GM23338 (cell line): ENCODE measurements at regions not wholly inside any gene's neighbourhood (a gene's known extent, or its start where the extent isn't known, plus 50 kb on each side); places are given as distances from the start of the nearest gene placed in this dataset.

Experiments used
- ATAC-seq: fragments of 200-7000 bp; cut with Tn5 transposase; 3 replicates; pipeline ENCODE4 v1.9.1; 2020
- DNase-seq: peaks from one replicate; pipeline ENCODE4 v3.0.0-alpha.2; 2015; ENCODE audit warnings: low spot score
- H2AFZ ChIP-seq: fragments of 200-600 bp; sonication (generic); 2 replicates; pipeline ENCODE4 v1.8.0; 2016; ENCODE audit warnings: antibody characterized with exemption, mild to moderate bottlenecking, moderate library complexity
- H3F3A ChIP-seq: fragments of 200-600 bp; sonication (generic); replicated peaks from 2 replicates; pipeline ENCODE4 v1.8.0; 2017; ENCODE audit warnings: antibody characterized with exemption, mixed run types, low read depth
- H3K27ac ChIP-seq: fragments of 200-600 bp; sonication (generic); 2 replicates; pipeline ENCODE4 v1.6.1; 2016; ENCODE audit warnings: low read depth
- H3K27me3 ChIP-seq: fragments of 200-600 bp; sonication (generic); 2 replicates; pipeline ENCODE4 v1.8.0; 2016; ENCODE audit warnings: mild to moderate bottlenecking, mixed run types, moderate library complexity; ENCODE audit not compliant: insufficient read depth
- H3K36me3 ChIP-seq: fragments of 200-600 bp; sonication (generic); 2 replicates; pipeline ENCODE4 v1.8.0; 2016; ENCODE audit warnings: mild to moderate bottlenecking; ENCODE audit not compliant: insufficient read depth
- H3K4me1 ChIP-seq: fragments of 200-600 bp; sonication (generic); 2 replicates; pipeline ENCODE4 v1.8.0; 2016; ENCODE audit warnings: mild to moderate bottlenecking, moderate library complexity; ENCODE audit not compliant: insufficient read depth
- H3K4me2 ChIP-seq: fragments of 200-600 bp; sonication (generic); 2 replicates; pipeline ENCODE4 v1.7.1; 2017; ENCODE audit warnings: mixed run types
- H3K4me3 ChIP-seq: fragments of 200-600 bp; sonication (generic); 2 replicates; pipeline ENCODE4 v1.6.1; 2016; ENCODE audit warnings: mixed run types
- H3K79me2 ChIP-seq: fragments of 200-600 bp; sonication (generic); replicated peaks from 2 replicates; pipeline ENCODE4 v1.8.0; 2017; ENCODE audit warnings: mild to moderate bottlenecking; ENCODE audit not compliant: insufficient read depth
- H3K9me2 ChIP-seq: fragments of 200-600 bp; sonication (generic); 2 replicates; pipeline ENCODE4 v1.8.0; 2017; ENCODE audit not compliant: insufficient read depth
- H4K20me1 ChIP-seq: fragments of 200-600 bp; sonication (generic); replicated peaks from 2 replicates; pipeline ENCODE4 v1.8.0; 2017; ENCODE audit warnings: mild to moderate bottlenecking; ENCODE audit not compliant: insufficient read depth
- H3K27ac Mint-ChIP-seq: 2 replicates; pipeline ENCODE4 v1.8.0; 2020; ENCODE audit warnings: inconsistent platforms, mild to moderate bottlenecking, moderate library complexity, mixed read lengths
- H3K27me3 Mint-ChIP-seq: 3 replicates; pipeline ENCODE4 v1.8.0; 2022; ENCODE audit warnings: low read depth, mild to moderate bottlenecking, moderate library complexity, mixed read lengths, inconsistent platforms; ENCODE audit not compliant: insufficient read depth, poor library complexity
- H3K36me3 Mint-ChIP-seq: 3 replicates; pipeline ENCODE4 v1.8.0; 2021; ENCODE audit warnings: low read depth, mild to moderate bottlenecking, inconsistent platforms, moderate library complexity, mixed read lengths
- H3K4me1 Mint-ChIP-seq: 3 replicates; pipeline ENCODE4 v1.8.0; 2020; ENCODE audit warnings: mild to moderate bottlenecking, inconsistent platforms, mixed read lengths
- H3K4me3 Mint-ChIP-seq: 3 replicates; pipeline ENCODE4 v1.8.0; 2021; ENCODE audit warnings: moderate library complexity, mild to moderate bottlenecking, inconsistent platforms, mixed read lengths
- H3K9me3 Mint-ChIP-seq: 3 replicates; pipeline ENCODE4 v1.8.0; 2020; ENCODE audit warnings: moderate library complexity, mild to moderate bottlenecking, inconsistent platforms, mixed read lengths
- CREB1 ChIP-seq: fragments of 250-450 bp; sonication (Bioruptor Pico); IDR thresholded peaks from 2 replicates; pipeline ENCODE4 v1.5.0; 2020; ENCODE audit warnings: low read depth, mild to moderate bottlenecking, moderate library complexity
- CTCF ChIP-seq, 2 experiments: fragments of 200-600 bp in 1 of 2; sonication (generic) in 1 of 2; conservative IDR thresholded peaks; 2 replicates each; pipeline versions ENCODE4 v1.5.1 to v1.6.1; 2016 to 2017; ENCODE audit warnings: antibody characterized with exemption in 2 of 2, low read depth in 2 of 2, mild to moderate bottlenecking in 2 of 2, moderate library complexity in 1 of 2
- ETS1 ChIP-seq: IDR thresholded peaks from 2 replicates; pipeline ENCODE4 v1.6.1; 2016; ENCODE audit warnings: antibody characterized with exemption
- JUNB ChIP-seq: IDR thresholded peaks from one replicate; pipeline ENCODE4 v1.6.1; 2016; ENCODE audit warnings: antibody characterized with exemption; ENCODE audit not compliant: unreplicated experiment
- NANOG ChIP-seq: IDR thresholded peaks from 2 replicates; pipeline ENCODE4 v1.6.1; 2016; ENCODE audit warnings: antibody characterized with exemption, borderline replicate concordance
- POLR2AphosphoS5 ChIP-seq: IDR thresholded peaks from 2 replicates; pipeline ENCODE4 v1.6.1; 2016; ENCODE audit warnings: antibody characterized with exemption, low read depth
- STAT1 ChIP-seq: IDR thresholded peaks from one replicate; pipeline ENCODE4 v1.6.1; 2016; ENCODE audit warnings: antibody characterized with exemption; ENCODE audit not compliant: unreplicated experiment
- ZNF331 ChIP-seq: fragments of 250-450 bp; sonication (Bioruptor Pico); IDR thresholded peaks from 2 replicates; pipeline ENCODE4 v1.5.0; 2020; ENCODE audit warnings: low read depth, mild to moderate bottlenecking, moderate library complexity
- TF ChIP-seq, protein P1 (sequence below): IDR thresholded peaks from one replicate; pipeline ENCODE4 v1.6.1; 2018; ENCODE audit warnings: antibody characterized with exemption; ENCODE audit not compliant: unreplicated experiment
- TF ChIP-seq, protein P2 (sequence below): fragments of 250-450 bp; sonication (Bioruptor Pico); IDR thresholded peaks from 2 replicates; pipeline ENCODE4 v1.5.0; 2020; ENCODE audit warnings: mild to moderate bottlenecking, moderate library complexity

- TF ChIP-seq CTCF (conservative IDR thresholded peaks at IDR 0.05; ENCODE audit: low read depth in 2 of 2) (no peak), JUNB (no peak), STAT1 (no peak), ETS1 (no peak)
Observed at GRCh38 chr11:82610671-82611070, 123.0 kb downstream of the FAM181B start (continued).

- no peaks in the 10 kb centered on the region for H3K79me2 ChIP-seq
- no peaks in the 10 kb centered on the region for H3K9me3 Mint-ChIP-seq
- no peak overlapping the region for H3K27ac ChIP-seq
- no peaks in the 10 kb centered on the region for H3K36me3 Mint-ChIP-seq
- H3K4me1 ChIP-seq, result no peaks in the 10 kb centered on the region
- H3K27me3 Mint-ChIP-seq, result no peaks in the 10 kb centered on the region
- no peak overlapping the region for H3K27ac Mint-ChIP-seq
- ATAC-seq (no peak), DNase-seq (no peak)
- no peaks in the 10 kb centered on the region for H4K20me1 ChIP-seq
- no peaks in the 10 kb centered on the region; the same call in 1 of the 2 replicates for H3K9me2 ChIP-seq
- no peak overlapping the region for H3K4me3 Mint-ChIP-seq
- H3K4me3 ChIP-seq, result no peak overlapping the region
- peaks cover 5% of the 10 kb centered on the region; the same call in 1 of the 3 replicates for H3K4me1 Mint-ChIP-seq
- no peaks in the 10 kb centered on the region for H3K27me3 ChIP-seq
- H3K36me3 ChIP-seq, result no peaks in the 10 kb centered on the region
- no peak overlapping the region for H3K4me2 ChIP-seq
- H3F3A ChIP-seq, result no peaks in the 10 kb centered on the region
- no peak overlapping the region for H2AFZ ChIP-seq
- TF ChIP-seq NANOG (no peak), ZNF331 (CRISPR knock-in tag) (no peak), CTCF (conservative IDR thresholded peaks at IDR 0.05; ENCODE audit: low read depth in 2 of 2) (no peak), STAT1 (no peak), JUNB (no peak), CREB1 (no peak), POLR2AphosphoS5 (no peak)
- TF ChIP-seq, protein P1, sequence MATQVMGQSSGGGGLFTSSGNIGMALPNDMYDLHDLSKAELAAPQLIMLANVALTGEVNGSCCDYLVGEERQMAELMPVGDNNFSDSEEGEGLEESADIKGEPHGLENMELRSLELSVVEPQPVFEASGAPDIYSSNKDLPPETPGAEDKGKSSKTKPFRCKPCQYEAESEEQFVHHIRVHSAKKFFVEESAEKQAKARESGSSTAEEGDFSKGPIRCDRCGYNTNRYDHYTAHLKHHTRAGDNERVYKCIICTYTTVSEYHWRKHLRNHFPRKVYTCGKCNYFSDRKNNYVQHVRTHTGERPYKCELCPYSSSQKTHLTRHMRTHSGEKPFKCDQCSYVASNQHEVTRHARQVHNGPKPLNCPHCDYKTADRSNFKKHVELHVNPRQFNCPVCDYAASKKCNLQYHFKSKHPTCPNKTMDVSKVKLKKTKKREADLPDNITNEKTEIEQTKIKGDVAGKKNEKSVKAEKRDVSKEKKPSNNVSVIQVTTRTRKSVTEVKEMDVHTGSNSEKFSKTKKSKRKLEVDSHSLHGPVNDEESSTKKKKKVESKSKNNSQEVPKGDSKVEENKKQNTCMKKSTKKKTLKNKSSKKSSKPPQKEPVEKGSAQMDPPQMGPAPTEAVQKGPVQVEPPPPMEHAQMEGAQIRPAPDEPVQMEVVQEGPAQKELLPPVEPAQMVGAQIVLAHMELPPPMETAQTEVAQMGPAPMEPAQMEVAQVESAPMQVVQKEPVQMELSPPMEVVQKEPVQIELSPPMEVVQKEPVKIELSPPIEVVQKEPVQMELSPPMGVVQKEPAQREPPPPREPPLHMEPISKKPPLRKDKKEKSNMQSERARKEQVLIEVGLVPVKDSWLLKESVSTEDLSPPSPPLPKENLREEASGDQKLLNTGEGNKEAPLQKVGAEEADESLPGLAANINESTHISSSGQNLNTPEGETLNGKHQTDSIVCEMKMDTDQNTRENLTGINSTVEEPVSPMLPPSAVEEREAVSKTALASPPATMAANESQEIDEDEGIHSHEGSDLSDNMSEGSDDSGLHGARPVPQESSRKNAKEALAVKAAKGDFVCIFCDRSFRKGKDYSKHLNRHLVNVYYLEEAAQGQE, result no peak
- TF ChIP-seq, protein P2, sequence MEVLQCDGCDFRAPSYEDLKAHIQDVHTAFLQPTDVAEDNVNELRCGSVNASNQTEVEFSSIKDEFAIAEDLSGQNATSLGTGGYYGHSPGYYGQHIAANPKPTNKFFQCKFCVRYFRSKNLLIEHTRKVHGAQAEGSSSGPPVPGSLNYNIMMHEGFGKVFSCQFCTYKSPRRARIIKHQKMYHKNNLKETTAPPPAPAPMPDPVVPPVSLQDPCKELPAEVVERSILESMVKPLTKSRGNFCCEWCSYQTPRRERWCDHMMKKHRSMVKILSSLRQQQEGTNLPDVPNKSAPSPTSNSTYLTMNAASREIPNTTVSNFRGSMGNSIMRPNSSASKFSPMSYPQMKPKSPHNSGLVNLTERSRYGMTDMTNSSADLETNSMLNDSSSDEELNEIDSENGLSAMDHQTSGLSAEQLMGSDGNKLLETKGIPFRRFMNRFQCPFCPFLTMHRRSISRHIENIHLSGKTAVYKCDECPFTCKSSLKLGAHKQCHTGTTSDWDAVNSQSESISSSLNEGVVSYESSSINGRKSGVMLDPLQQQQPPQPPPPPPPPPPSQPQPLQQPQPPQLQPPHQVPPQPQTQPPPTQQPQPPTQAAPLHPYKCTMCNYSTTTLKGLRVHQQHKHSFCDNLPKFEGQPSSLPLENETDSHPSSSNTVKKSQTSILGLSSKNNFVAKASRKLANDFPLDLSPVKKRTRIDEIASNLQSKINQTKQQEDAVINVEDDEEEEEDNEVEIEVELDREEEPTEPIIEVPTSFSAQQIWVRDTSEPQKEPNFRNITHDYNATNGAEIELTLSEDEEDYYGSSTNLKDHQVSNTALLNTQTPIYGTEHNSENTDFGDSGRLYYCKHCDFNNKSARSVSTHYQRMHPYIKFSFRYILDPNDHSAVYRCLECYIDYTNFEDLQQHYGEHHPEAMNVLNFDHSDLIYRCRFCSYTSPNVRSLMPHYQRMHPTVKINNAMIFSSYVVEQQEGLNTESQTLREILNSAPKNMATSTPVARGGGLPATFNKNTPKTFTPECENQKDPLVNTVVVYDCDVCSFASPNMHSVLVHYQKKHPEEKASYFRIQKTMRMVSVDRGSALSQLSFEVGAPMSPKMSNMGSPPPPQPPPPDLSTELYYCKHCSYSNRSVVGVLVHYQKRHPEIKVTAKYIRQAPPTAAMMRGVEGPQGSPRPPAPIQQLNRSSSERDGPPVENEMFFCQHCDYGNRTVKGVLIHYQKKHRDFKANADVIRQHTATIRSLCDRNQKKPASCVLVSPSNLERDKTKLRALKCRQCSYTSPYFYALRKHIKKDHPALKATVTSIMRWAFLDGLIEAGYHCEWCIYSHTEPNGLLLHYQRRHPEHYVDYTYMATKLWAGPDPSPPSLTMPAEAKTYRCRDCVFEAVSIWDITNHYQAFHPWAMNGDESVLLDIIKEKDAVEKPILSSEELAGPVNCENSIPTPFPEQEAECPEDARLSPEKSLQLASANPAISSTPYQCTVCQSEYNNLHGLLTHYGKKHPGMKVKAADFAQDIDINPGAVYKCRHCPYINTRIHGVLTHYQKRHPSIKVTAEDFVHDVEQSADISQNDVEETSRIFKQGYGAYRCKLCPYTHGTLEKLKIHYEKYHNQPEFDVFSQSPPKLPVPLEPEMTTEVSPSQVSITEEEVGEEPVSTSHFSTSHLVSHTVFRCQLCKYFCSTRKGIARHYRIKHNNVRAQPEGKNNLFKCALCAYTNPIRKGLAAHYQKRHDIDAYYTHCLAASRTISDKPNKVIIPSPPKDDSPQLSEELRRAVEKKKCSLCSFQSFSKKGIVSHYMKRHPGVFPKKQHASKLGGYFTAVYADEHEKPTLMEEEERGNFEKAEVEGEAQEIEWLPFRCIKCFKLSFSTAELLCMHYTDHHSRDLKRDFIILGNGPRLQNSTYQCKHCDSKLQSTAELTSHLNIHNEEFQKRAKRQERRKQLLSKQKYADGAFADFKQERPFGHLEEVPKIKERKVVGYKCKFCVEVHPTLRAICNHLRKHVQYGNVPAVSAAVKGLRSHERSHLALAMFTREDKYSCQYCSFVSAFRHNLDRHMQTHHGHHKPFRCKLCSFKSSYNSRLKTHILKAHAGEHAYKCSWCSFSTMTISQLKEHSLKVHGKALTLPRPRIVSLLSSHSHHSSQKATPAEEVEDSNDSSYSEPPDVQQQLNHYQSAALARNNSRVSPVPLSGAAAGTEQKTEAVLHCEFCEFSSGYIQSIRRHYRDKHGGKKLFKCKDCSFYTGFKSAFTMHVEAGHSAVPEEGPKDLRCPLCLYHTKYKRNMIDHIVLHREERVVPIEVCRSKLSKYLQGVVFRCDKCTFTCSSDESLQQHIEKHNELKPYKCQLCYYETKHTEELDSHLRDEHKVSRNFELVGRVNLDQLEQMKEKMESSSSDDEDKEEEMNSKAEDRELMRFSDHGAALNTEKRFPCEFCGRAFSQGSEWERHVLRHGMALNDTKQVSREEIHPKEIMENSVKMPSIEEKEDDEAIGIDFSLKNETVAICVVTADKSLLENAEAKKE (CRISPR knock-in tag), result no peak
Observed at GRCh38 chr11:82606738-82607137, 126.9 kb downstream of the FAM181B start.
